Activated CD4-positive, alpha-beta memory T cell treated with anti-CD3 and anti-CD28 coated beads, Interleukin-2, amount 10 ng/mL, durations not matched to agents 7 days and 5 days (primary cell): ENCODE measurements at regions not wholly inside any gene's neighbourhood (a gene's known extent, or its start where the extent isn't known, plus 50 kb on each side); places are given as distances from the start of the nearest gene placed in this dataset.

Experiments used
- CTCF ChIA-PET: fragments of 350-600 bp; sonication (Branson Sonifier 250); formaldehyde crosslinking; loops from one replicate; lab custom pipeline; 2021; ENCODE audit warnings: antibody characterized with exemption, inconsistent platforms; lab: Charles Lee
- POLR2A ChIA-PET: fragments of 350-600 bp; sonication (Branson Sonifier 250); formaldehyde crosslinking; loops from one replicate; lab custom pipeline; 2021; ENCODE audit warnings: antibody characterized with exemption; lab: Charles Lee
- DNase-seq: peaks from one replicate; pipeline ENCODE4 v3.0.0-alpha.2; 2020
- H3K27ac Mint-ChIP-seq: one replicate; pipeline ENCODE4 v1.8.0; 2021; ENCODE audit warnings: mild to moderate bottlenecking, mixed read lengths
- H3K27me3 Mint-ChIP-seq: one replicate; pipeline ENCODE4 v1.8.0; 2021; ENCODE audit warnings: mixed read lengths
- H3K36me3 Mint-ChIP-seq: one replicate; pipeline ENCODE4 v1.8.0; 2021; ENCODE audit warnings: low read depth, mixed read lengths
- H3K4me1 Mint-ChIP-seq: one replicate; pipeline ENCODE4 v1.8.0; 2021; ENCODE audit warnings: mixed read lengths
- H3K4me3 Mint-ChIP-seq: one replicate; pipeline ENCODE4 v1.8.0; 2021; ENCODE audit warnings: mild to moderate bottlenecking, mixed read lengths
- H3K9me3 Mint-ChIP-seq: one replicate; pipeline ENCODE4 v1.8.0; 2021; ENCODE audit warnings: mixed read lengths

DNA sequence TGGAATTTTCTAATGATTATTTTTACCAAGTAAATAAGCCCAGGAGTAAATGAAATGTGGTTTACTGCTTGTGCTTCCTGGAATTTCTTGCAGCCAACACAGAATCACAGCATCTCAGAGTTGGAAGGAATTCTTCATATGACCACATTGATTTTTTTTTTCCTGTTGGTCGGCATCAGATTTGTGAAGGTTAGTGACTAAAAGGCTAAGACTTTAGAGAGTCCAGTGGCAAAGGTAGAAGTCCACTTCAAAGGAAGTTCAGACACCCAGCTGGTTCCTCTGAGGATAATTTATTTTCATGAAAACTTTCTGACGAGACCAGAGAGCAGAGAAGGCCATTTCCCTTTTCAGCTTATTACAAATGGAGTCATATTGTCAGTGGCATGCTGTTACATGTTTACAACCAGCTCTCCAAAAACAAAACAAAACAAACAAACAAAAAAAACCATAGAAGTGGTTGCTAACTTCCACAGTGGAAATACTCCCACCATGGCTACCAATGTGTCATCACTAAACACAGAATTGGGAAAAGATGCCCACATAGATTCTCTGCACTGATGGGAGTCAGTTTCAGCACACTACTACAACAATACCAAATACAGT is 77.2 kb upstream of the CDC42BPA start:
- peaks cover 5% of the 10 kb centered on the region for H3K27me3 Mint-ChIP-seq
- DNase-seq = no peak
- POLR2A ChIA-PET = no interaction called here
- CTCF ChIA-PET = no interaction called here
- no peaks in the 10 kb centered on the region for H3K36me3 Mint-ChIP-seq
- no peak overlapping the region for H3K4me3 Mint-ChIP-seq
- no peaks in the 10 kb centered on the region for H3K9me3 Mint-ChIP-seq
- H3K4me1 Mint-ChIP-seq = peaks cover 8% of the 10 kb centered on the region
- H3K27ac Mint-ChIP-seq = no peak overlapping the region

DNA sequence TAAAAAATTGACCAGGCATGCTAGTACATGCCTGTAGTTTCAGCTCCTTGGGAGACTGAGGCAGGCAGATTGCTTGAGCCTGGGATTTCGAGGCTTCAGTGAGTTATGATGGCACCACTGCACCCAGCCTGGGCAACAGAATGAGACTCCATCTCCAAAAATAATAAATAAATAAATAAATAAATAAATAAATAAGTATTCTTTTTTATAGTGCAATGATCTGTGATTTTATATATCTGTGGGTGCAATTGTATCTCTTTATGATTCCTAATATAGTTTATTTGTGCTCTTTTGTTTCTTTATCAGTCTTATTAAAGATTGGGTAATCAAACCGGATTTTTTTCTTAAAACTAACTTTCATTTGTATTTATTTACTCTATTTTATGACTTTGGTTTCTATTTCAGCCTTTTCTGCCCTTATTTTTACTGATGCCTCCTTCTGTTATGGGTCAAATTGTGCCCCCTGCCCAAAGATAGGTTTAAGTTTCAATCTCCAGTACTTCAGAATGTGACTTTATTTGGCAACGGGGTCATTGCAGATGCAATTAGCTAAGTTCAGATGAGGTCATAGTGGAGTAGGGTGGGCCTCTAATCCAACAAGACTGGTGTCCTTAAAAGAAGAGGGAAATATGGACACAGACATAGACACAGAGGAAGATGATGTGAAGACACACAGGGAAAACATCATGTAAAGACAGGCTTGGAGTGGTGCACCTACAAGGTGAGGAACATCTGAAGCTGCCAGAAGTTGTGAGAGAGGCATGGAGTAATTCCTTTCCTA is 74.9 kb upstream of the CDC42BPA start:
- Mint-ChIP-seq H3K27me3 (peaks cover 7% of the 10 kb centered on the region), H3K36me3 (no peaks in the 10 kb centered on the region), H3K27ac (no peak overlapping the region), H3K9me3 (no peaks in the 10 kb centered on the region), H3K4me3 (no peak overlapping the region), H3K4me1 (peaks cover 8% of the 10 kb centered on the region)
- ChIA-PET CTCF (no interaction called here), POLR2A (no interaction called here)
- no peak for DNase-seq

- Mint-ChIP-seq H3K27me3 (peaks cover 7% of the 10 kb centered on the region), H3K4me3 (no peak overlapping the region), H3K9me3 (no peaks in the 10 kb centered on the region), H3K4me1 (peaks cover 3% of the 10 kb centered on the region), H3K27ac (no peak overlapping the region), H3K36me3 (no peaks in the 10 kb centered on the region)
- ChIA-PET POLR2A (no interaction called here), CTCF (no interaction called here)
- DNase-seq = no peak
Observed at GRCh38 chr1:227391879-227392278, 73.6 kb upstream of the CDC42BPA start.

GRCh38 chr1:227391211-227391610 is 72.9 kb upstream of the CDC42BPA start:
- Mint-ChIP-seq H3K27ac (no peak overlapping the region), H3K36me3 (no peaks in the 10 kb centered on the region), H3K4me1 (no peaks in the 10 kb centered on the region), H3K9me3 (no peaks in the 10 kb centered on the region), H3K27me3 (peaks cover 7% of the 10 kb centered on the region), H3K4me3 (no peak overlapping the region)
- ChIA-PET CTCF (no interaction called here), POLR2A (no interaction called here)
- DNase-seq = no peak

- Mint-ChIP-seq H3K4me1 (no peaks in the 10 kb centered on the region), H3K36me3 (no peaks in the 10 kb centered on the region), H3K9me3 (no peaks in the 10 kb centered on the region), H3K27me3 (peaks cover 5% of the 10 kb centered on the region), H3K27ac (no peak overlapping the region), H3K4me3 (no peak overlapping the region)
- DNase-seq = no peak
- ChIA-PET POLR2A (no interaction called here), CTCF (no interaction called here)
Observed at GRCh38 chr1:227390525-227390924, 72.2 kb upstream of the CDC42BPA start.

- no peak overlapping the region for H3K27ac Mint-ChIP-seq
- peaks cover 5% of the 10 kb centered on the region for H3K27me3 Mint-ChIP-seq
- no peaks in the 10 kb centered on the region for H3K4me1 Mint-ChIP-seq
- H3K36me3 Mint-ChIP-seq = no peaks in the 10 kb centered on the region
- no peak overlapping the region for H3K4me3 Mint-ChIP-seq
- no peaks in the 10 kb centered on the region for H3K9me3 Mint-ChIP-seq
- POLR2A ChIA-PET = no interaction called here
- DNase-seq = no peak
- CTCF ChIA-PET = no interaction called here
Observed at GRCh38 chr1:227388214-227389168, 70.2 kb upstream of the CDC42BPA start.

GRCh38 chr1:227379555-227379892 is 61.2 kb upstream of the CDC42BPA start:
- H3K27me3 Mint-ChIP-seq = peaks cover 18% of the 10 kb centered on the region
- no peaks in the 10 kb centered on the region for H3K9me3 Mint-ChIP-seq
- H3K4me1 Mint-ChIP-seq = no peaks in the 10 kb centered on the region
- DNase-seq = no peak
- ChIA-PET CTCF (no interaction called here), POLR2A (no interaction called here)
- no peak overlapping the region for H3K27ac Mint-ChIP-seq
- no peaks in the 10 kb centered on the region for H3K36me3 Mint-ChIP-seq
- H3K4me3 Mint-ChIP-seq = no peak overlapping the region

GRCh38 chr1:227378871-227379554 is 60.7 kb upstream of the CDC42BPA start:
- H3K4me1 Mint-ChIP-seq = no peaks in the 10 kb centered on the region
- no peaks in the 10 kb centered on the region for H3K36me3 Mint-ChIP-seq
- H3K27ac Mint-ChIP-seq = no peak overlapping the region
- ChIA-PET CTCF (no interaction called here), POLR2A (no interaction called here)
- H3K27me3 Mint-ChIP-seq = peaks cover 18% of the 10 kb centered on the region
- no peak overlapping the region for H3K4me3 Mint-ChIP-seq
- no peak for DNase-seq
- H3K9me3 Mint-ChIP-seq = no peaks in the 10 kb centered on the region

DNA sequence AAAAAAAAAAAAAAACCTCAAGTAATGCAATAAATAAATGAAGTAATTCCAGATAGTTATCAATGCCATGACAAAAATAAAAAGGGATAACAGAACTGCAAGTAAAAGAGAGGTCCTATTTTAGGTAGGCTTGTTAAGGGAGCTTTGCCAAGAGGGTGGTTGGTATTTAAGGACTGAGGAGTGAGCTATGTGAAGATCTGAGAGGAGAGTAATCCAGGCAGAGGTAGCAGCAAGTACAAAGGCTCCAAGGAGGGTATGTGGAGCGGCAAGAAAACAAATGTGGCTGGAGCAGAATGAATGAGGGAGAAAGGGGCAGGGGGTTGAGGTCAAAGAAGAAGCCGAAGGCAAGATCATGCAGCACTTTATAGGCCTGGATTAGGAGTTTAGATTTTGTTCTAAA is 59.9 kb upstream of the CDC42BPA start:
- peaks cover 18% of the 10 kb centered on the region for H3K27me3 Mint-ChIP-seq
- ChIA-PET POLR2A (no interaction called here), CTCF (interaction anchor here (0.6 kb wide), 1 partner anchor 20 kb away, joined by 3 read pairs; no protein-coding TSS in a partner anchor)
- DNase-seq = no peak
- H3K4me3 Mint-ChIP-seq = no peak overlapping the region
- H3K36me3 Mint-ChIP-seq = no peaks in the 10 kb centered on the region
- no peaks in the 10 kb centered on the region for H3K9me3 Mint-ChIP-seq
- H3K4me1 Mint-ChIP-seq = no peaks in the 10 kb centered on the region
- no peak overlapping the region for H3K27ac Mint-ChIP-seq

DNA sequence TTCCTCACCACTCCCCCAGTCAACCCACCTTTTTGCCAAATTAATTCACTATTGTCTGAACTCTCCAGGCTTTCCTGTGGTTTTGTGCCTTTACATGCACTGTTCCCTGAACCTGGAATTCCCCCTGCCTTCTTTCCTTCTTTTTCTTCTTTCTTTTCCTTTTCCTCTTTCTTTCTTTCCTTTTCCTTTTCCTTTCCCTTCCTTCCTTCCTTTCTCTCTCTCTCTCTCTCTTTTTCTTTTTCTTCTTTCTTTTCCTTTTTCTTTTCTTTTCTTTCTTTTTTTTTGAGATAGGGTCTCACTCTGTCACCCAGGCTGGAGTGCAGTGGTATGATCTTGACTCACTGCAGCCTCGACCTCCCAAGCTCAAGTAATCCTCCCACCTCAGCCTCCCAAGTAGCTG is 56.6 kb upstream of the CDC42BPA start:
- Mint-ChIP-seq H3K36me3 (no peaks in the 10 kb centered on the region), H3K9me3 (no peaks in the 10 kb centered on the region), H3K27ac (no peak overlapping the region), H3K4me3 (no peak overlapping the region), H3K27me3 (peaks cover 13% of the 10 kb centered on the region), H3K4me1 (no peaks in the 10 kb centered on the region)
- CTCF ChIA-PET = interaction anchor here (0.6 kb wide), 1 partner anchor 967 kb away, joined by 3 read pairs; no protein-coding TSS in a partner anchor
- POLR2A ChIA-PET = no interaction called here
- no peak for DNase-seq

GRCh38 chr1:227372726-227373130 is 54.4 kb upstream of the CDC42BPA start:
- CTCF ChIA-PET = no interaction called here
- Mint-ChIP-seq H3K27ac (no peak overlapping the region), H3K36me3 (no peaks in the 10 kb centered on the region), H3K4me3 (no peak overlapping the region), H3K27me3 (peaks cover 4% of the 10 kb centered on the region), H3K9me3 (no peaks in the 10 kb centered on the region), H3K4me1 (no peaks in the 10 kb centered on the region)
- no peak for DNase-seq
- POLR2A ChIA-PET = no interaction called here

DNA sequence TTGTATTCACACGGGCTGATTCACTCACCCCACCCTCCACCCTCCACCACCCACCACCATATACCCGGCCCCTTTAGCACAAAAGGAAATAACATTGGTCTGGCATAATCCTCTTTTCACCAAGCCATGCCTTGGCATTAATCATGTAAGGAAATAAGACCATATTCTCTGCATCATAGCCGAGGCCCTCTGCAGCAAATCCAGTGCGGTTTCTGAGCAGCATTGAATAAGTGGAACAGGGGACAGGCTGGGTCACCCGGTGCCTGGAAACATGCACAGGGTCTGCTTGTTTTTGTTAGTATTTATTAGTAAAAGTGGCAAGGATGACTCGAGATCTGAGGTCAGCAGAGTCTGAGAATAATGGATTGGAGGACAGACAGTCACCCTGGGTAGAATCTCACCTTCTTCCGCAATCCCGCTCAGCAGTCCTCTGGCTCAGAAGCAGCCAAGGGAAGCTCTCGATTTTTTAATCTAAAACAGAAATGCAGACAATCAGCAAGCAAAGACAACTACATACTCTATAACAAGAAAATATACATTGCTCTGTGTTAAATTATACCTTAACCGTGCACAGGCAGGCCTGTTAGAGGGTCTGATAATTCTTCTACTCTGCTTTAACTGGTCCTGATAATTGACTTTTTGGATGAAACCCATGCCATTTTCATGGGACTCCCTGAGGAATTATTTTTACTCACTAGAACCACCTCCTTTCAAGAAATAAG is 52.4 kb upstream of the CDC42BPA start:
- Mint-ChIP-seq H3K36me3 (no peaks in the 10 kb centered on the region), H3K27me3 (peaks cover 4% of the 10 kb centered on the region), H3K27ac (no peak overlapping the region), H3K4me1 (no peaks in the 10 kb centered on the region), H3K4me3 (no peak overlapping the region), H3K9me3 (no peaks in the 10 kb centered on the region)
- ChIA-PET CTCF (no interaction called here), POLR2A (no interaction called here)
- no peak for DNase-seq
